ENCODE measurements at regions not wholly inside any gene's neighbourhood (a gene's known extent, or its start where the extent isn't known, plus 50 kb on each side); places are given as distances from the start of the nearest gene placed in this dataset.

GRCh38 chr2:111705239-111705638 is 178.8 kb downstream of the ANAPC1 start:
- Mint-ChIP-seq H3K27ac (ENCODE audit: unreplicated experiment) (peak overlapping the region; percentile 70), H3K4me3 (no peak overlapping the region), H3K36me3 (ENCODE audit: low read depth) (no peaks in the 10 kb centered on the region), H3K9me3 (no peaks in the 10 kb centered on the region), H3K27me3 (ENCODE audit: low read depth) (no peaks in the 10 kb centered on the region), H3K4me1 (peaks cover 47% of the 10 kb centered on the region)
- DNase-seq (ENCODE audit: low read depth, low spot score), result no peak
- TF ChIP-seq, protein P1, sequence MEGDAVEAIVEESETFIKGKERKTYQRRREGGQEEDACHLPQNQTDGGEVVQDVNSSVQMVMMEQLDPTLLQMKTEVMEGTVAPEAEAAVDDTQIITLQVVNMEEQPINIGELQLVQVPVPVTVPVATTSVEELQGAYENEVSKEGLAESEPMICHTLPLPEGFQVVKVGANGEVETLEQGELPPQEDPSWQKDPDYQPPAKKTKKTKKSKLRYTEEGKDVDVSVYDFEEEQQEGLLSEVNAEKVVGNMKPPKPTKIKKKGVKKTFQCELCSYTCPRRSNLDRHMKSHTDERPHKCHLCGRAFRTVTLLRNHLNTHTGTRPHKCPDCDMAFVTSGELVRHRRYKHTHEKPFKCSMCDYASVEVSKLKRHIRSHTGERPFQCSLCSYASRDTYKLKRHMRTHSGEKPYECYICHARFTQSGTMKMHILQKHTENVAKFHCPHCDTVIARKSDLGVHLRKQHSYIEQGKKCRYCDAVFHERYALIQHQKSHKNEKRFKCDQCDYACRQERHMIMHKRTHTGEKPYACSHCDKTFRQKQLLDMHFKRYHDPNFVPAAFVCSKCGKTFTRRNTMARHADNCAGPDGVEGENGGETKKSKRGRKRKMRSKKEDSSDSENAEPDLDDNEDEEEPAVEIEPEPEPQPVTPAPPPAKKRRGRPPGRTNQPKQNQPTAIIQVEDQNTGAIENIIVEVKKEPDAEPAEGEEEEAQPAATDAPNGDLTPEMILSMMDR (conservative IDR thresholded peaks at IDR 0.05), result no peak

GRCh38 chr2:111705711-111706336 is 178.2 kb downstream of the ANAPC1 start:
- no peaks in the 10 kb centered on the region for H3K9me3 Mint-ChIP-seq
- H3K27ac Mint-ChIP-seq (ENCODE audit: unreplicated experiment), result peak overlapping the region; percentile 70
- no peaks in the 10 kb centered on the region for H3K27me3 Mint-ChIP-seq (ENCODE audit: low read depth)
- no peak for DNase-seq (ENCODE audit: low read depth, low spot score)
- H3K4me3 Mint-ChIP-seq, result no peak overlapping the region
- TF ChIP-seq, protein P1 (conservative IDR thresholded peaks at IDR 0.05), result no peak
- H3K4me1 Mint-ChIP-seq, result peaks cover 47% of the 10 kb centered on the region
- H3K36me3 Mint-ChIP-seq (ENCODE audit: low read depth), result no peaks in the 10 kb centered on the region

DNA sequence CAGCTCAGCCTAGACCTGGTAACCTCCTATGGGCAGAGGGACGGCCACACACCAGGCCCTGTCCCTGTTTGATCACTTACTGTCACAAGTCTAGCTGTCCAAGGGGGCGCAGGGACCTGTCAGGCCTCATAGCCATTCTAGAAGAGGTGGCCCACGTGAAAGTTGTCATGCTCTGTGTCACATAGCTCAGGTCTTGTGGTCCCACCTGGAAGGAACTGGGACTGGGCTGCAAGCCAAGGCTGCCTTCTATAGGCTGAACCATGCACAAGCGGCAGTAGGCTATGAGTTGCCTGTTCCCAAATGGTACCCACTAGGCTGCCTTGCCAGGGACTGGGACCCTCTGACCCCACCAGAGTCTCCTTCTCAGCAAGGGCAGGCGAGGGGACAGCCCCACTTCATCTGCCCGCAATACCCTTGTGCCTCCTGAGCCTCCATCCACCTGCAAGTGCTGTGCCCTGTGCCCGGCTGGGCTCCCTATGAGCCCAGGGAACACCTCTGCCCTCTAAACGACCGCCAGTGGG is 177.5 kb downstream of the ANAPC1 start:
- DNase-seq (ENCODE audit: low read depth, low spot score), result no peak
- no peak overlapping the region for H3K27ac Mint-ChIP-seq (ENCODE audit: unreplicated experiment)

DNA sequence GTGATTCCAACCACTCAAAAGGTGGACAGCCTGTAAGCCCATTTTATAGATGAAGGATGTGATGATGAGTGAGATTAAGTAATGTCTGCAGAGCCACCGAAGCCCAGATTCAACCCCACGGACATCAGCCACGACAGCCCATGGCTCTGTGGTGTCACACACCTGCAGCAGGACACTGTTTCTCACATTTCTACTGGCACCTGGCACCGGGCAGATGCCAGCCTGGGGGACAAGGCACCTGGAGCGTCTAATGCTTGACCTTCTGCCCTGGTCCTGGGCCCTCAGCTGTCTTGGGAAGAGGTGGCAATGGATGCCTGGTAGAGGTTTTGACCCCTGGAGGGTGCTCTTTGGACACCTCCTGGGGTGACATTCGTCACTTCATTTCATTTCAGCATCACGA is 176.3 kb downstream of the ANAPC1 start:
- peaks cover 4% of the 10 kb centered on the region for H3K9me3 Mint-ChIP-seq
- H3K36me3 Mint-ChIP-seq (ENCODE audit: low read depth), result no peaks in the 10 kb centered on the region
- TF ChIP-seq, protein P1 (conservative IDR thresholded peaks at IDR 0.05), result no peak
- no peaks in the 10 kb centered on the region for H3K27me3 Mint-ChIP-seq (ENCODE audit: low read depth)
- no peak for DNase-seq (ENCODE audit: low read depth, low spot score)
- no peak overlapping the region for H3K4me3 Mint-ChIP-seq
- no peak overlapping the region for H3K27ac Mint-ChIP-seq (ENCODE audit: unreplicated experiment)
- peaks cover 30% of the 10 kb centered on the region for H3K4me1 Mint-ChIP-seq

More for the DNA sequence above, 177.5 kb downstream of the ANAPC1 start:
- no peaks in the 10 kb centered on the region for H3K36me3 Mint-ChIP-seq (ENCODE audit: low read depth)
- no peak overlapping the region for H3K4me3 Mint-ChIP-seq
- H3K4me1 Mint-ChIP-seq, result peaks cover 41% of the 10 kb centered on the region
- TF ChIP-seq, protein P1 (conservative IDR thresholded peaks at IDR 0.05), result no peak
- no peaks in the 10 kb centered on the region for H3K27me3 Mint-ChIP-seq (ENCODE audit: low read depth)
- no peaks in the 10 kb centered on the region for H3K9me3 Mint-ChIP-seq

DNA sequence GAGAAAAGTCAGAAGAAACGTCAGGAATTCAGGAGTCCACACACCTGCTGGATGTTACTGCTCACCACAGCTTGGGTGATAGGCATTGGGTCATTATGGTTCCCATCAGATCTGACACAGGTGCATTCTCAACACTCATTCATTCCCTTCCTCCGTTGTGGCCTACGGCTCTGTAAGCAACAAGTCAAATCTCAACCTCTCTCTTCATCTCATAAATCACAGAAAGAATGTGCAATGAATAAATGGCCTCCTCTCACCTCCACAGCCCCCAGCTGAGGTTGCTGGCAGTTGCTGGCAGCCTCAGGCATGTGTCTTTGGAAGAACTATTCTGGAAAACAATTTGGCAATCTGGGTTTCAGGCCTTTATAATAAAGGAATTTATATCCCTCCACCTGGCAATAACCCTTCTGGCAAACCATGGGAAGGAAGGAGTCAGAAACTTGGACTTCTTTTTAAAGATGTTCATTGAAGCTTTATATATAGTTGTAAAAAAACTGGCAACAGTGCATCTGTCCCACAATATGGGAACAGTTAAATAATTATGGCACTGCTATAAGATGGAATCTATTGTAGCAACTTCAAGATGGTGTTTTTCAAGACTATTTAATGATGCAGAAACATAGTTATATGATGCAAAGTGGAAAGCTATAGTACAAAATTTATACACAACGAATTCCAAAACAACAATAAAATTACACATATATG is 175.4 kb downstream of the ANAPC1 start:
- H3K27me3 Mint-ChIP-seq (ENCODE audit: low read depth), result no peaks in the 10 kb centered on the region
- no peak overlapping the region for H3K27ac Mint-ChIP-seq (ENCODE audit: unreplicated experiment)
- H3K36me3 Mint-ChIP-seq (ENCODE audit: low read depth), result no peaks in the 10 kb centered on the region
- TF ChIP-seq, protein P1 (conservative IDR thresholded peaks at IDR 0.05), result no peak
- H3K4me1 Mint-ChIP-seq, result peaks cover 20% of the 10 kb centered on the region
- no peak for DNase-seq (ENCODE audit: low read depth, low spot score)
- H3K4me3 Mint-ChIP-seq, result no peak overlapping the region
- peaks cover 4% of the 10 kb centered on the region for H3K9me3 Mint-ChIP-seq

All from neural crest cell (in vitro differentiated cells).